Fibroblast of lung (primary cell): ENCODE measurements at regions not wholly inside any gene's neighbourhood (a gene's known extent, or its start where the extent isn't known, plus 50 kb on each side); places are given as distances from the start of the nearest gene placed in this dataset.

Experiments
- DNase-seq, 2 donors: peaks; one replicate each; pipeline versions ENCODE4 v3.0.0 to v3.0.0-alpha.2; 2010; ENCODE audit warnings: low read depth in 2 of 2
- H2AFZ ChIP-seq: 2 replicates; pipeline ENCODE4 v1.5.1; 2012; ENCODE audit warnings: low read length, control low read depth, inconsistent platforms
- H3K27ac ChIP-seq: 2 replicates; pipeline ENCODE4 v1.5.1; 2011; ENCODE audit warnings: low read length, control low read depth; ENCODE audit not compliant: insufficient read depth
- H3K27me3 ChIP-seq: 2 replicates; pipeline ENCODE4 v1.5.1; 2011; ENCODE audit warnings: mild to moderate bottlenecking, low read length; ENCODE audit not compliant: control insufficient read depth, insufficient read depth
- H3K36me3 ChIP-seq: 2 replicates; pipeline ENCODE4 v1.5.1; 2011; ENCODE audit warnings: low read length; ENCODE audit not compliant: control insufficient read depth, insufficient read depth
- H3K4me1 ChIP-seq: 2 replicates; pipeline ENCODE4 v1.5.1; 2011; ENCODE audit warnings: low read length; ENCODE audit not compliant: control insufficient read depth, insufficient read depth; ENCODE audit errors: extremely low read depth
- H3K4me2 ChIP-seq: 2 replicates; pipeline ENCODE4 v1.5.1; 2011; ENCODE audit warnings: low read length, control low read depth; ENCODE audit not compliant: insufficient read depth; ENCODE audit errors: extremely low read depth
- H3K4me3 ChIP-seq, 4 experiments: fragments of 200-600 bp in 1 of 4; sonication (generic) in 1 of 4; replicated peaks in 1 of 4; 2 replicates each; pipeline ENCODE4 v1.5.1; 2011 to 2016; ENCODE audit warnings: low read length in 4 of 4, low read depth in 3 of 4, mild to moderate bottlenecking in 3 of 4, control low read depth in 2 of 4, inconsistent platforms in 1 of 4, mixed read lengths in 1 of 4; ENCODE audit not compliant: insufficient read depth in 1 of 4; ENCODE audit errors: control extremely low read depth in 1 of 4
- H3K79me2 ChIP-seq: 2 replicates; pipeline ENCODE4 v1.5.1; 2012; ENCODE audit warnings: mild to moderate bottlenecking, low read length, inconsistent platforms; ENCODE audit not compliant: control insufficient read depth, insufficient read depth
- H3K9ac ChIP-seq: 2 replicates; pipeline ENCODE4 v1.5.1; 2011; ENCODE audit warnings: mild to moderate bottlenecking, low read length, control low read depth; ENCODE audit not compliant: insufficient read depth
- H3K9me3 ChIP-seq: 2 replicates; pipeline ENCODE4 v1.5.1; 2012; ENCODE audit warnings: low read depth, low read length; ENCODE audit not compliant: control insufficient read depth, insufficient read depth
- H4K20me1 ChIP-seq: 2 replicates; pipeline ENCODE4 v1.5.1; 2011; ENCODE audit warnings: low read length; ENCODE audit not compliant: control insufficient read depth, insufficient read depth; ENCODE audit errors: extremely low read depth
- EZH2 ChIP-seq: IDR thresholded peaks from 2 replicates; pipeline ENCODE4 v1.5.1; 2012; ENCODE audit warnings: low read length, control low read depth, mild to moderate bottlenecking; ENCODE audit errors: missing control alignments
- TF ChIP-seq, protein P1 (sequence below), 2 donors: IDR thresholded peaks in 1 of 2; conservative IDR thresholded peaks in 1 of 2; 1 replicate in 1 of 2; 2 replicates in 1 of 2; pipeline ENCODE4 v1.5.1; 2011 to 2012; ENCODE audit warnings: low read length in 2 of 2, control low read depth in 1 of 2, inconsistent platforms in 1 of 2, low read depth in 1 of 2, mild to moderate bottlenecking in 1 of 2

DNA sequence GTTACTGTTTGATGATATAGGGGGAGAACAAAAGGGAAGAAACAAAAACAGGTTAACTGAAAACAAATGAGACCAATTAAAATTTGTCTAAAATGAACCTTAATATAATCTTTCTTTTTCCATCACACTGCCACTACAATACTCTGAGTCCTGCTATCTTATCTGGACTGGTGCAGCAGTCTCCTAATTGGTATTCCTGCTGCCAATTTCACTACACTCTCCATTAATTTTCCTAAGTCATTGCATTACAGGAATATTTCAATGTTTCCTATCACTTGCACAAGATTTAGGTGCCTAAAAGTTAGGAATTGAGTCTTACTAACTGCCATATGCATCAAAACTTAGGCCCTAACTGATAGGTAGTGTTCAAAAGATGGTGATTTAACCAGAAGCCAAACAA is 884.9 kb upstream of the MGAT4C start:
- no peaks in the 10 kb centered on the region for H3K27me3 ChIP-seq
- no peaks in the 10 kb centered on the region for H3K9me3 ChIP-seq
- H3K4me2 ChIP-seq = no peak overlapping the region
- H3K36me3 ChIP-seq = no peaks in the 10 kb centered on the region
- TF ChIP-seq, protein P1, sequence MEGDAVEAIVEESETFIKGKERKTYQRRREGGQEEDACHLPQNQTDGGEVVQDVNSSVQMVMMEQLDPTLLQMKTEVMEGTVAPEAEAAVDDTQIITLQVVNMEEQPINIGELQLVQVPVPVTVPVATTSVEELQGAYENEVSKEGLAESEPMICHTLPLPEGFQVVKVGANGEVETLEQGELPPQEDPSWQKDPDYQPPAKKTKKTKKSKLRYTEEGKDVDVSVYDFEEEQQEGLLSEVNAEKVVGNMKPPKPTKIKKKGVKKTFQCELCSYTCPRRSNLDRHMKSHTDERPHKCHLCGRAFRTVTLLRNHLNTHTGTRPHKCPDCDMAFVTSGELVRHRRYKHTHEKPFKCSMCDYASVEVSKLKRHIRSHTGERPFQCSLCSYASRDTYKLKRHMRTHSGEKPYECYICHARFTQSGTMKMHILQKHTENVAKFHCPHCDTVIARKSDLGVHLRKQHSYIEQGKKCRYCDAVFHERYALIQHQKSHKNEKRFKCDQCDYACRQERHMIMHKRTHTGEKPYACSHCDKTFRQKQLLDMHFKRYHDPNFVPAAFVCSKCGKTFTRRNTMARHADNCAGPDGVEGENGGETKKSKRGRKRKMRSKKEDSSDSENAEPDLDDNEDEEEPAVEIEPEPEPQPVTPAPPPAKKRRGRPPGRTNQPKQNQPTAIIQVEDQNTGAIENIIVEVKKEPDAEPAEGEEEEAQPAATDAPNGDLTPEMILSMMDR (conservative IDR thresholded peaks at IDR 0.05 in 1 of 2, IDR thresholded peaks at IDR 0.05 in 1 of 2; ENCODE audit: low read depth in 1 of 2, low read length in 2 of 2) = no peak
- no peak for TF ChIP-seq EZH2
- no peak overlapping the region for H2AFZ ChIP-seq
- no peak overlapping the region for H3K4me3 ChIP-seq
- no peaks in the 10 kb centered on the region for H3K4me1 ChIP-seq
- no peaks in the 10 kb centered on the region for H3K79me2 ChIP-seq
- no peak overlapping the region for H3K27ac ChIP-seq
- DNase-seq = peak in 1 of 2 donors; percentile 30
- H4K20me1 ChIP-seq = no peaks in the 10 kb centered on the region
- no peak overlapping the region for H3K9ac ChIP-seq

DNA sequence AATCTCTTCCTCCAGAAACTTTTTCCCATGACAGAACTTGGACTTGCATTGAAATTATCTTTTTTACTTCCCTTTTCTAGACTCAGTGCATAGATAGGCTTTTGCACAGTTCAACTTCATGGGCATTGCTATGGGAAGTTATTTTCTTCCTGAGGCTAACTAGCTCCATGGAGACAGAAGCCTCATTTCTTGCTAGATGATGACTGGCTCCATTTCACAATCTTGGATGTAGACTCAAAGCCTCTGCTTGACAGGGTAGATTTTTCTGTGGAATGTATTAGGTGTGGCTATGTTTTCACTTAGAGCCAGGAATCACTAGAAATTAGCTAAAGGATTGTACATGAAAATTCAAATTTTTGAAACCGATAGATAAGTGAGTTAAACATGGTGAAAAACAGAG is 884.1 kb upstream of the MGAT4C start:
- Histone ChIP-seq H3K4me1 (no peaks in the 10 kb centered on the region), H3K36me3 (no peaks in the 10 kb centered on the region), H3K9me3 (no peaks in the 10 kb centered on the region), H3K27me3 (no peaks in the 10 kb centered on the region), H3K4me2 (no peak overlapping the region), H3K27ac (no peak overlapping the region), H4K20me1 (no peaks in the 10 kb centered on the region), H2AFZ (no peak overlapping the region), H3K9ac (no peak overlapping the region), H3K79me2 (no peaks in the 10 kb centered on the region), H3K4me3 (no peak overlapping the region)
- no peak for TF ChIP-seq EZH2
- TF ChIP-seq, protein P1 (conservative IDR thresholded peaks at IDR 0.05 in 1 of 2, IDR thresholded peaks at IDR 0.05 in 1 of 2; ENCODE audit: low read depth in 1 of 2, low read length in 2 of 2) = no peak
- peak; percentile 59 to 69 for DNase-seq

DNA sequence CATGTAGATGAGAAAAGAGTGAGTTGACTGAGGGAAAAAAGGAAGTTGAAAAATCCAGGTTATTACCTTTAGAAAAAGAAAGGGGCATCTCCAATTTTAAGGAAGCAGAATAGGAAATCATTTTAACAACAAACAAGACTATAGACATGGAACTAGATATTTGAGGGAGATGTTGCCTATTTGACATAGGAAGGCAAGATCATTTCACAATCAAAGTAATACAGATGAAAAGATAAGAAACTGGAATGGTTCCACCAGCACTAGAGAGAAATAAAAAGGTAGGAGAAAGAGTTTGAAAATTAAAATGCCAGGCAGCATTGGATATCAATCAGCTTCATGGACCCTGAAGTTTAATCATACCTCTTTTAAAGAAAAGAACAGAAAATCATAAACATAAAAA is 881.0 kb upstream of the MGAT4C start:
- Histone ChIP-seq H3K4me2 (no peak overlapping the region), H3K9me3 (no peaks in the 10 kb centered on the region), H3K27ac (no peak overlapping the region), H3K36me3 (no peaks in the 10 kb centered on the region), H3K79me2 (no peaks in the 10 kb centered on the region), H2AFZ (no peak overlapping the region), H4K20me1 (no peaks in the 10 kb centered on the region), H3K4me3 (no peak overlapping the region), H3K27me3 (no peaks in the 10 kb centered on the region), H3K4me1 (no peaks in the 10 kb centered on the region), H3K9ac (no peak overlapping the region)
- TF ChIP-seq EZH2 = no peak
- TF ChIP-seq, protein P1 (conservative IDR thresholded peaks at IDR 0.05 in 1 of 2, IDR thresholded peaks at IDR 0.05 in 1 of 2; ENCODE audit: low read depth in 1 of 2, low read length in 2 of 2) = no peak
- DNase-seq = no peak
